ENCODE measurements at regions not wholly inside any gene's neighbourhood (a gene's known extent, or its start where the extent isn't known, plus 50 kb on each side); places are given as distances from the start of the nearest gene placed in this dataset.

- Histone ChIP-seq H3K27me3 (ENCODE audit: insufficient read depth) (peaks cover 47% of the 10 kb centered on the region; the same call in 1 of the 2 replicates), H3K79me2 (ENCODE audit: insufficient read depth) (no peaks in the 10 kb centered on the region), H3K4me3 (ENCODE audit: low read depth in 2 of 2, low read length in 1 of 2) (no peak overlapping the region), H3F3A (replicated peaks; ENCODE audit: insufficient read depth) (no peaks in the 10 kb centered on the region), H3K27ac (ENCODE audit: low read depth in 2 of 2, low read length in 1 of 2) (no peak overlapping the region), H2AFZ (ENCODE audit: low read depth) (no peak overlapping the region), H3K9me3 (no peaks in the 10 kb centered on the region), H3K9ac (no peak overlapping the region), H3K4me2 (no peak overlapping the region), H3K4me1 (ENCODE audit: control insufficient read depth in 1 of 2, insufficient read depth in 2 of 2, low read depth in 1 of 2, low read length in 1 of 2) (no peaks in the 10 kb centered on the region), H3K36me3 (replicated peaks in 1 of 2; ENCODE audit: control insufficient read depth in 1 of 2, insufficient read depth in 2 of 2, low read length in 1 of 2) (no peaks in the 10 kb centered on the region), H3K9me2 (no peaks in the 10 kb centered on the region), H4K20me1 (ENCODE audit: insufficient read depth) (no peaks in the 10 kb centered on the region; the same call in 1 of the 2 replicates)
- TF ChIP-seq YY1 (IDR thresholded peaks at IDR 0.05; ENCODE audit: low read depth) (no peak), GATA2 (CRISPR knock-in tag; IDR thresholded peaks at IDR 0.05) (no peak), GABPA (IDR thresholded peaks at IDR 0.05; ENCODE audit: low read depth) (no peak), MXI1 (IDR thresholded peaks at IDR 0.05; ENCODE audit: low read depth, low read length) (no peak), FOXM1 (IDR thresholded peaks at IDR 0.05; ENCODE audit: low read depth) (no peak), EZH2phosphoT487 (IDR thresholded peaks at IDR 0.05; ENCODE audit: borderline replicate concordance, low read depth) (no peak), TCF12 (IDR thresholded peaks at IDR 0.05) (no peak), NRF1 (IDR thresholded peaks at IDR 0.05; ENCODE audit: low read depth, low read length) (no peak), SMC3 (IDR thresholded peaks at IDR 0.05; ENCODE audit: low read depth, low read length) (no peak), ELF1 (IDR thresholded peaks at IDR 0.05) (no peak), MEF2A (IDR thresholded peaks at IDR 0.05; ENCODE audit: borderline replicate concordance, low read depth) (no peak), RAD21 (IDR thresholded peaks at IDR 0.05; ENCODE audit: low read length) (no peak)
- TF ChIP-seq, protein P1, sequence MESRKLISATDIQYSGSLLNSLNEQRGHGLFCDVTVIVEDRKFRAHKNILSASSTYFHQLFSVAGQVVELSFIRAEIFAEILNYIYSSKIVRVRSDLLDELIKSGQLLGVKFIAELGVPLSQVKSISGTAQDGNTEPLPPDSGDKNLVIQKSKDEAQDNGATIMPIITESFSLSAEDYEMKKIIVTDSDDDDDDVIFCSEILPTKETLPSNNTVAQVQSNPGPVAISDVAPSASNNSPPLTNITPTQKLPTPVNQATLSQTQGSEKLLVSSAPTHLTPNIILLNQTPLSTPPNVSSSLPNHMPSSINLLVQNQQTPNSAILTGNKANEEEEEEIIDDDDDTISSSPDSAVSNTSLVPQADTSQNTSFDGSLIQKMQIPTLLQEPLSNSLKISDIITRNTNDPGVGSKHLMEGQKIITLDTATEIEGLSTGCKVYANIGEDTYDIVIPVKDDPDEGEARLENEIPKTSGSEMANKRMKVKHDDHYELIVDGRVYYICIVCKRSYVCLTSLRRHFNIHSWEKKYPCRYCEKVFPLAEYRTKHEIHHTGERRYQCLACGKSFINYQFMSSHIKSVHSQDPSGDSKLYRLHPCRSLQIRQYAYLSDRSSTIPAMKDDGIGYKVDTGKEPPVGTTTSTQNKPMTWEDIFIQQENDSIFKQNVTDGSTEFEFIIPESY (IDR thresholded peaks at IDR 0.05; ENCODE audit: borderline replicate concordance, low read depth): no peak
- TF ChIP-seq, protein P2, sequence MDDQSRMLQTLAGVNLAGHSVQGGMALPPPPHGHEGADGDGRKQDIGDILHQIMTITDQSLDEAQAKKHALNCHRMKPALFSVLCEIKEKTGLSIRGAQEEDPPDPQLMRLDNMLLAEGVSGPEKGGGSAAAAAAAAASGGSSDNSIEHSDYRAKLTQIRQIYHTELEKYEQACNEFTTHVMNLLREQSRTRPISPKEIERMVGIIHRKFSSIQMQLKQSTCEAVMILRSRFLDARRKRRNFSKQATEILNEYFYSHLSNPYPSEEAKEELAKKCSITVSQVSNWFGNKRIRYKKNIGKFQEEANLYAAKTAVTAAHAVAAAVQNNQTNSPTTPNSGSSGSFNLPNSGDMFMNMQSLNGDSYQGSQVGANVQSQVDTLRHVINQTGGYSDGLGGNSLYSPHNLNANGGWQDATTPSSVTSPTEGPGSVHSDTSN (IDR thresholded peaks at IDR 0.05): no peak
- TF ChIP-seq, protein P3, sequence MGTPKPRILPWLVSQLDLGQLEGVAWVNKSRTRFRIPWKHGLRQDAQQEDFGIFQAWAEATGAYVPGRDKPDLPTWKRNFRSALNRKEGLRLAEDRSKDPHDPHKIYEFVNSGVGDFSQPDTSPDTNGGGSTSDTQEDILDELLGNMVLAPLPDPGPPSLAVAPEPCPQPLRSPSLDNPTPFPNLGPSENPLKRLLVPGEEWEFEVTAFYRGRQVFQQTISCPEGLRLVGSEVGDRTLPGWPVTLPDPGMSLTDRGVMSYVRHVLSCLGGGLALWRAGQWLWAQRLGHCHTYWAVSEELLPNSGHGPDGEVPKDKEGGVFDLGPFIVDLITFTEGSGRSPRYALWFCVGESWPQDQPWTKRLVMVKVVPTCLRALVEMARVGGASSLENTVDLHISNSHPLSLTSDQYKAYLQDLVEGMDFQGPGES (IDR thresholded peaks at IDR 0.05; ENCODE audit: low read depth, low read length): no peak
- TF ChIP-seq, protein P4, sequence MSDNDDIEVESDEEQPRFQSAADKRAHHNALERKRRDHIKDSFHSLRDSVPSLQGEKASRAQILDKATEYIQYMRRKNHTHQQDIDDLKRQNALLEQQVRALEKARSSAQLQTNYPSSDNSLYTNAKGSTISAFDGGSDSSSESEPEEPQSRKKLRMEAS (IDR thresholded peaks at IDR 0.05; ENCODE audit: low read depth): no peak
- TF ChIP-seq, protein P5, sequence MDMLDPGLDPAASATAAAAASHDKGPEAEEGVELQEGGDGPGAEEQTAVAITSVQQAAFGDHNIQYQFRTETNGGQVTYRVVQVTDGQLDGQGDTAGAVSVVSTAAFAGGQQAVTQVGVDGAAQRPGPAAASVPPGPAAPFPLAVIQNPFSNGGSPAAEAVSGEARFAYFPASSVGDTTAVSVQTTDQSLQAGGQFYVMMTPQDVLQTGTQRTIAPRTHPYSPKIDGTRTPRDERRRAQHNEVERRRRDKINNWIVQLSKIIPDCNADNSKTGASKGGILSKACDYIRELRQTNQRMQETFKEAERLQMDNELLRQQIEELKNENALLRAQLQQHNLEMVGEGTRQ (IDR thresholded peaks at IDR 0.05; ENCODE audit: borderline replicate concordance, low read depth, low read length): no peak
- ChIA-PET CTCF (no interaction called here), POLR2A (no interaction called here)
- no peak for DNase-seq
- WGBS (ENCODE audit: low lambda C conversion rate): 10% methylated on average over 8 of the region's 8 CpGs
Observed at GRCh38 chr7:27025270-27025669, 70.5 kb downstream of the HOXA1 start.
